ENCODE measurements at regions not wholly inside any gene's neighbourhood (a gene's known extent, or its start where the extent isn't known, plus 50 kb on each side); places are given as distances from the start of the nearest gene placed in this dataset.

DNA sequence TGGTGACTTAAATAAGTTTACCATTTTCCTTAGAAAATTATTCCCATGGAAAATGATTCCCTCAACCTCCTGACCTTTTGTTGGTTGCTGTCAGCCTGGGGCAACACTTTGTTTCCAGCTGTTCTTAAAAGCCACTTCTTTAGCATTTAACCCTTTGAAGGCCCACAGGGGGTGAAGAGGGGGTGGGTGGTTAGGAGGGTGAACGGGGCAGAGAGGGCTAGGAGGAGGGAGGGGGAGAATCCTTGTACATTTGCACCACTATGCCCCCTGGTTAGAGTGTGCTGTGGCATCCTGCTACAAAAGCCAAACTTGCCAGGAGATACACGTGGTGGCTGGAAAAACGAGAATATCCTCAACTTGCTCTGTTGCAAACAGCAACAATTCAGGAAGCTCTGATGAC is 273.2 kb upstream of the RGMA start:
- TF ChIP-seq, protein P1, sequence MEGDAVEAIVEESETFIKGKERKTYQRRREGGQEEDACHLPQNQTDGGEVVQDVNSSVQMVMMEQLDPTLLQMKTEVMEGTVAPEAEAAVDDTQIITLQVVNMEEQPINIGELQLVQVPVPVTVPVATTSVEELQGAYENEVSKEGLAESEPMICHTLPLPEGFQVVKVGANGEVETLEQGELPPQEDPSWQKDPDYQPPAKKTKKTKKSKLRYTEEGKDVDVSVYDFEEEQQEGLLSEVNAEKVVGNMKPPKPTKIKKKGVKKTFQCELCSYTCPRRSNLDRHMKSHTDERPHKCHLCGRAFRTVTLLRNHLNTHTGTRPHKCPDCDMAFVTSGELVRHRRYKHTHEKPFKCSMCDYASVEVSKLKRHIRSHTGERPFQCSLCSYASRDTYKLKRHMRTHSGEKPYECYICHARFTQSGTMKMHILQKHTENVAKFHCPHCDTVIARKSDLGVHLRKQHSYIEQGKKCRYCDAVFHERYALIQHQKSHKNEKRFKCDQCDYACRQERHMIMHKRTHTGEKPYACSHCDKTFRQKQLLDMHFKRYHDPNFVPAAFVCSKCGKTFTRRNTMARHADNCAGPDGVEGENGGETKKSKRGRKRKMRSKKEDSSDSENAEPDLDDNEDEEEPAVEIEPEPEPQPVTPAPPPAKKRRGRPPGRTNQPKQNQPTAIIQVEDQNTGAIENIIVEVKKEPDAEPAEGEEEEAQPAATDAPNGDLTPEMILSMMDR (conservative IDR thresholded peaks at IDR 0.05), result no peak
- no peak for TF ChIP-seq ZFX (IDR thresholded peaks at IDR 0.05)

All from C4-2B (cell line).